ENCODE measurements at regions not wholly inside any gene's neighbourhood (a gene's known extent, or its start where the extent isn't known, plus 50 kb on each side); places are given as distances from the start of the nearest gene placed in this dataset.

DNA sequence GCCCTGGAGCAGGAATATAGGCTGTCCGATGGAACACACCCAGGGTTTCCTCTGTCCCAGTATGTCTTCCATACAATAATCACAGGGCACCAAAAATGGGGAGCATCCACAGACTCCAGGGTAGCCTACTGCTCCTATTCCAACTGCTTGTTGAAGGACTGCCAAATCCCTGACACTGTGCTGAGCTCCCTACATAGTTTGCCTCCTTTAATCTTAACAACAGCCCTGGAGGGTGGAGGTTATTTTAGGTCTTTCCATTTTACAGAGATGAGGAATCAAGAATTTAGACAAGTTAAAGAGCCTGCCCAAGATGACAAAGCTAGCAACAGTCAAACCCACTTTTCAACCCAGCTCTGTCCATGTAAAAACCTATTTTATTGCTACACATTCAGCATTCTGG is 790.4 kb downstream of the DIAPH3 start:
- TF ChIP-seq RARB (CRISPR knock-in tag; IDR thresholded peaks at IDR 0.05) (no peak), TOX (CRISPR knock-in tag; IDR thresholded peaks at IDR 0.05; ENCODE audit: borderline replicate concordance) (no peak), PPARA (CRISPR knock-in tag; IDR thresholded peaks at IDR 0.05; ENCODE audit: borderline replicate concordance) (no peak), ARNTL (CRISPR knock-in tag; IDR thresholded peaks at IDR 0.05; ENCODE audit: borderline replicate concordance, low read depth) (no peak), ZFP3 (CRISPR knock-in tag; IDR thresholded peaks at IDR 0.05) (no peak), BACH2 (CRISPR knock-in tag; IDR thresholded peaks at IDR 0.05; ENCODE audit: borderline replicate concordance) (no peak), ISL1 (CRISPR knock-in tag; IDR thresholded peaks at IDR 0.05) (no peak)
- TF ChIP-seq, protein P1, sequence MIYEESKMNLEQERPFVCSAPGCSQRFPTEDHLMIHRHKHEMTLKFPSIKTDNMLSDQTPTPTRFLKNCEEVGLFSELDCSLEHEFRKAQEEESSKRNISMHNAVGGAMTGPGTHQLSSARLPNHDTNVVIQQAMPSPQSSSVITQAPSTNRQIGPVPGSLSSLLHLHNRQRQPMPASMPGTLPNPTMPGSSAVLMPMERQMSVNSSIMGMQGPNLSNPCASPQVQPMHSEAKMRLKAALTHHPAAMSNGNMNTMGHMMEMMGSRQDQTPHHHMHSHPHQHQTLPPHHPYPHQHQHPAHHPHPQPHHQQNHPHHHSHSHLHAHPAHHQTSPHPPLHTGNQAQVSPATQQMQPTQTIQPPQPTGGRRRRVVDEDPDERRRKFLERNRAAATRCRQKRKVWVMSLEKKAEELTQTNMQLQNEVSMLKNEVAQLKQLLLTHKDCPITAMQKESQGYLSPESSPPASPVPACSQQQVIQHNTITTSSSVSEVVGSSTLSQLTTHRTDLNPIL (CRISPR knock-in tag; IDR thresholded peaks at IDR 0.05; ENCODE audit: low read depth): no peak
- TF ChIP-seq, protein P2, sequence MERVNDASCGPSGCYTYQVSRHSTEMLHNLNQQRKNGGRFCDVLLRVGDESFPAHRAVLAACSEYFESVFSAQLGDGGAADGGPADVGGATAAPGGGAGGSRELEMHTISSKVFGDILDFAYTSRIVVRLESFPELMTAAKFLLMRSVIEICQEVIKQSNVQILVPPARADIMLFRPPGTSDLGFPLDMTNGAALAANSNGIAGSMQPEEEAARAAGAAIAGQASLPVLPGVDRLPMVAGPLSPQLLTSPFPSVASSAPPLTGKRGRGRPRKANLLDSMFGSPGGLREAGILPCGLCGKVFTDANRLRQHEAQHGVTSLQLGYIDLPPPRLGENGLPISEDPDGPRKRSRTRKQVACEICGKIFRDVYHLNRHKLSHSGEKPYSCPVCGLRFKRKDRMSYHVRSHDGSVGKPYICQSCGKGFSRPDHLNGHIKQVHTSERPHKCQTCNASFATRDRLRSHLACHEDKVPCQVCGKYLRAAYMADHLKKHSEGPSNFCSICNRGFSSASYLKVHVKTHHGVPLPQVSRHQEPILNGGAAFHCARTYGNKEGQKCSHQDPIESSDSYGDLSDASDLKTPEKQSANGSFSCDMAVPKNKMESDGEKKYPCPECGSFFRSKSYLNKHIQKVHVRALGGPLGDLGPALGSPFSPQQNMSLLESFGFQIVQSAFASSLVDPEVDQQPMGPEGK (CRISPR knock-in tag; IDR thresholded peaks at IDR 0.05; ENCODE audit: borderline replicate concordance): no peak
- TF ChIP-seq, protein P3, sequence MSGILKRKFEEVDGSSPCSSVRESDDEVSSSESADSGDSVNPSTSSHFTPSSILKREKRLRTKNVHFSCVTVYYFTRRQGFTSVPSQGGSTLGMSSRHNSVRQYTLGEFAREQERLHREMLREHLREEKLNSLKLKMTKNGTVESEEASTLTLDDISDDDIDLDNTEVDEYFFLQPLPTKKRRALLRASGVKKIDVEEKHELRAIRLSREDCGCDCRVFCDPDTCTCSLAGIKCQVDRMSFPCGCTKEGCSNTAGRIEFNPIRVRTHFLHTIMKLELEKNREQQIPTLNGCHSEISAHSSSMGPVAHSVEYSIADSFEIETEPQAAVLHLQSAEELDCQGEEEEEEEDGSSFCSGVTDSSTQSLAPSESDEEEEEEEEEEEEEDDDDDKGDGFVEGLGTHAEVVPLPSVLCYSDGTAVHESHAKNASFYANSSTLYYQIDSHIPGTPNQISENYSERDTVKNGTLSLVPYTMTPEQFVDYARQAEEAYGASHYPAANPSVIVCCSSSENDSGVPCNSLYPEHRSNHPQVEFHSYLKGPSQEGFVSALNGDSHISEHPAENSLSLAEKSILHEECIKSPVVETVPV (CRISPR knock-in tag; IDR thresholded peaks at IDR 0.05): no peak

Measured in SK-N-SH treated with all-trans-retinoic acid at 6 μM for 48 hours (cell line).